ENCODE measurements at regions not wholly inside any gene's neighbourhood (a gene's known extent, or its start where the extent isn't known, plus 50 kb on each side); places are given as distances from the start of the nearest gene placed in this dataset.
"Not testable (repeated sequence)": the region's sequence is repeated elsewhere in the genome, so short reads cannot be mapped to it uniquely, and the experiment has no call there.

- DNase-seq (ENCODE audit: low spot score in 2 of 2): no peak
- no peak for FAIRE-seq
Observed at GRCh38 chr15:81940467-81941451, 105.1 kb downstream of the MEX3B start.

- no peak for DNase-seq (ENCODE audit: low spot score in 2 of 2)
- no peak for FAIRE-seq
Observed at GRCh38 chr15:81939604-81940440, 106.0 kb downstream of the MEX3B start.

- FAIRE-seq: no peak
Observed at GRCh38 chr15:81937189-81937588, 108.6 kb downstream of the MEX3B start.

DNA sequence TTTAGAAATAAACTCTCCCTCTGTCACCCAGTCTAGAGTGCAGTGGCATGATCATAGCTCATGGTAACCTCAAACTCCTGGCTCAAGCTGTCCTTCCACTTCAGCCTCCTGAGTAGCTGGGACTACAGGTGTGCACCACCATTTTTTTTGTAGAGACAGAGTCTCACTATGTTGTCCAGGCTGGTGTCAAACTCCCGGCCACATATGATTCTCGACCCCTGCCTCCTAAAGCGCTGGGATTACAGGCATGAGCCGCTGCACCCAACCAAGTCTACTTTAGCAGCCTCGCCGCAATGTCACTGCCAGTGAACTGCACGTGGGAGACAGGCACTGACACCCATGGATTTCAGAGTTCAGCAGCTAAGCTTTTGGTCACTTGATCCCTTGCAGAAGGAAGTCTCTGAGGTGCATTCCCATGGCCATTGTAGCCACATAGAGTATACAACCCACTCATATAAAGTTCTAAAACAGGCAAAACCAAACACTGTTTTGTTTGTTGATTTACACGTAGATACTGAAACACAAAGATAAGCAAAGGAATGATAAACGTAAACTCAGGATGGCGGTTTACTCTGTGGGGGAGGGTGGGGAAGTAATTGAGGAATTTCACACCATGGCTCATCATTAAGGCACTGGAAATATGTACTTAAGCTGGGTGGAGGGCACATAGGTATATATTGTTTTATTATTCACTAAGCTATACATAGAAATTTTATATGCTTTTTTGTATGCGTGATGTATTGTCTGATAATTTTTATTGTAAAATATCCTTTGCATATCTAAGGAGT, 115.0 kb downstream of the MEX3B start:
- FAIRE-seq (no peak), DNase-seq (ENCODE audit: low spot score in 2 of 2) (no peak)

More at GRCh38 chr15:81937189-81937588, 108.6 kb downstream of the MEX3B start:
- no peak for DNase-seq (ENCODE audit: low spot score in 2 of 2)

DNA sequence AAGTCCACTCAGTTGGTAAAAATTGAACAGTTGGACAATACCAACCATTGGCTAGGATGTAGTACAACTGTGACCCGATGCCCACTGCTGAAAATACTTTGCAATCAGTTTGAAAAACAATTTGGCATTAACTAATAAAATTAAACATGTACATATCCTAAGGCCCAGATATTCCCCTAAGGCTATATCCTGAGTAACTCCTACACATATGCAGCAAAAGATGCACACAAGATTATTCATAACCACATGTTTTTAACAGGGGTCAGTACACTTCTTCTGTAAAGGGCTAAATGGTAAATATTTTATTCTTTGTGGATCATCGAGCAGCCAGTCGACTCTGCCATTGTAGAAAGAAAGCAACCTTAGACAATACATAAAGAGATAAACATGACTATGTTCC, 116.3 kb downstream of the MEX3B start:
- FAIRE-seq (no peak), DNase-seq (ENCODE audit: low spot score in 2 of 2) (no peak)

- DNase-seq (ENCODE audit: low spot score in 2 of 2): no peak
- no peak for FAIRE-seq
Observed at GRCh38 chr15:81926981-81927380, 118.8 kb downstream of the MEX3B start.

DNA sequence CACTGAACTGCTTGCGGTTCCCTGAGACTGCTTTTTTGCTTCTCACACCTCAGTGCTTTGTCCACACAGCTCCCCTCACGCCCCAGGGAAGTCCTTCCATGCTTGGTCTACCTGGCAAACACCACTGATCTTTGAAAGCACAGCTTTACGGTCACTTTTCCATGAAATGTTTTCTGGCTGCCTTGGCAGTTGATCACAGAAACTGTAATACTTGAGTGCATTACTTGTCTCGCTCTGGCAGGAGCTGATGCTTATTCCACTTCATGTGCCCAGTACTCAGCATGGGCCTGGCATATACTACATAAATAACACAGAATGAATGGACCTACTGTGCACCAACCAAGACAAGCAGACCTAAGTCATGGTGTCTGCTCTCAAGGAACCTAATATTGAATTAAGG, 121.1 kb downstream of the MEX3B start:
- DNase-seq (ENCODE audit: low spot score in 2 of 2) (no peak), FAIRE-seq (no peak)

DNA sequence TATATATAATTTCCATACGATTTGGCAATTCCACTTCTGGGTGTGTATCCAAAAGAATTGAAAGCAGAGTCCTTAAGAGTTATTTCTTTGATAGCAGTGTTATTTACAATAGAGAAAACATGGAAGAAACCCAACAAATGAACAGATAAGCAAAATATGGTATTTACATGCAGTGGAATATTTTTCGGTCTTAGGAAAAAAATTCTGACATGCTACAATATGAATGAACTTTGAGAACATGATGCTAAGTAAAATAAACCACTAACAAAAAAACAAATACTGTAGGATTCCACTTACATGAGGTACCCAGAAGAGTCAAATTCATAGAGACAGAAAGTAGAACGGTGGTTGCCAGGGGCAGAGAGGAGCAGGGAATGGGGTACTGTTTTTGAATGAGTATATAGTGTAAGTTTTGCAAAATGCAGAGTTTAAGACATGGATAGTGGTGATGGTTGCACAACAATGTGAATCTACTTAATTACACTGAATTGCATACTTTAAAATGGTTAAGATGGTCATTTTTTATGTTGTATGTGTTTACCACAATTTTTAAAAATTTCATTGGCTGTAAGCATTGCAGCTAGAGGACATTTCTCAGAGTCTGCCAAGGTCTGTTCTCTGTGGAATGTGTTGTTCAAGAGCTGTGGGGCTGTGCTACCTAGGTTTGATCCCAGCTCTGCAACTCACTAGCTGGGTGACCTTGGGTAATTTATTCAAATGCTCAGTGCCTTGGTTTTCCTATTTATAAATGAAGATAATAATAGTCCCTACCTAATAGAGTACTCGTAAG, 122.1 kb downstream of the MEX3B start:
- FAIRE-seq (no peak), DNase-seq (ENCODE audit: low spot score in 2 of 2) (no peak)

DNA sequence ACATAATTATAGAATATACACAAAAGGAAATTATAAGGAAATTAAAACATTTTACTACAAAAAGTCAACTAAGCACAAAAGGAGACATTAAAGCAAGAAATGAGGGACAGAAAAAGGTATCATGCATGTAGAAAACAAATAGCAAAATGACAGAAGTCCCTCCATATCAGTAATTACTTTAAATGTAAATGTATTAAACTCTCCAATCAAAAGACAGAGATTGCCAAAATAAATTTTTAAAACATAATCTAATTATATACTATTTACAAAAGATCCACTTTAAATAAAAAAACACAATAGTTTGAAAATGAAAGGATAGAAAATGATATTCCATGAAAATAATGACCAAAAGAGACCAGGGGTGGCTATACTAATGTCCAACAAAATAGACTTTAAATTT, 123.7 kb downstream of the MEX3B start:
- DNase-seq (ENCODE audit: low spot score in 2 of 2) (no peak), FAIRE-seq (peak; percentile 34)

DNA sequence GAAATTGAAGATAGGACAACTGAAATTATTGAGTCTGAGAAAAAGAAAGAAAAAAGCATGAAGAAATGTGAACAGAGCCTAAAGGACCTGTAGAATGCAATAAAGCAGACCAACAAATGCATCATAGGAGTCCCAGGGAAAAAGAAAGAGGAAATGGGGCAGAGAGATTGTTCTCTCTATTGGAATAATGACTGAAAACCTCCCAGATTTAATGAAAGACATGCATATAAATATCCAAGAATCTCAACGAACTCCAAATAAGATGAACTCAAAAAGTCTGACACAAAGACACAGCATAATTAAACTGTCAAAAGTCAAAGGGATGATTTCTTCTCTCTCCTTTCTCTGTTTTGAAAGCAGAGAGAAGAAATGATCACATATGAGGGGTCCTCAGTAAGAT, 124.7 kb downstream of the MEX3B start:
- DNase-seq (ENCODE audit: low spot score in 2 of 2) (no peak), FAIRE-seq (no peak)

- not testable (repeated sequence) for DNase-seq (ENCODE audit: low spot score in 2 of 2); FAIRE-seq
Observed at GRCh38 chr15:81918767-81919166, 127.1 kb downstream of the MEX3B start.

- no peak for FAIRE-seq
Observed at GRCh38 chr15:81916451-81916850, 129.4 kb downstream of the MEX3B start.

GRCh38 chr15:81915990-81916389, 129.8 kb downstream of the MEX3B start:
- DNase-seq (ENCODE audit: low spot score in 2 of 2): no peak
- no peak for FAIRE-seq

More at GRCh38 chr15:81916451-81916850, 129.4 kb downstream of the MEX3B start:
- DNase-seq (ENCODE audit: low spot score in 2 of 2): no peak

- no peak for DNase-seq (ENCODE audit: low spot score in 2 of 2)
- FAIRE-seq: no peak
Observed at GRCh38 chr15:81914734-81915256, 131.0 kb downstream of the MEX3B start.

GRCh38 chr15:81914333-81914732, 131.5 kb downstream of the MEX3B start:
- no peak for FAIRE-seq
- no peak for DNase-seq (ENCODE audit: low spot score in 2 of 2)

DNA sequence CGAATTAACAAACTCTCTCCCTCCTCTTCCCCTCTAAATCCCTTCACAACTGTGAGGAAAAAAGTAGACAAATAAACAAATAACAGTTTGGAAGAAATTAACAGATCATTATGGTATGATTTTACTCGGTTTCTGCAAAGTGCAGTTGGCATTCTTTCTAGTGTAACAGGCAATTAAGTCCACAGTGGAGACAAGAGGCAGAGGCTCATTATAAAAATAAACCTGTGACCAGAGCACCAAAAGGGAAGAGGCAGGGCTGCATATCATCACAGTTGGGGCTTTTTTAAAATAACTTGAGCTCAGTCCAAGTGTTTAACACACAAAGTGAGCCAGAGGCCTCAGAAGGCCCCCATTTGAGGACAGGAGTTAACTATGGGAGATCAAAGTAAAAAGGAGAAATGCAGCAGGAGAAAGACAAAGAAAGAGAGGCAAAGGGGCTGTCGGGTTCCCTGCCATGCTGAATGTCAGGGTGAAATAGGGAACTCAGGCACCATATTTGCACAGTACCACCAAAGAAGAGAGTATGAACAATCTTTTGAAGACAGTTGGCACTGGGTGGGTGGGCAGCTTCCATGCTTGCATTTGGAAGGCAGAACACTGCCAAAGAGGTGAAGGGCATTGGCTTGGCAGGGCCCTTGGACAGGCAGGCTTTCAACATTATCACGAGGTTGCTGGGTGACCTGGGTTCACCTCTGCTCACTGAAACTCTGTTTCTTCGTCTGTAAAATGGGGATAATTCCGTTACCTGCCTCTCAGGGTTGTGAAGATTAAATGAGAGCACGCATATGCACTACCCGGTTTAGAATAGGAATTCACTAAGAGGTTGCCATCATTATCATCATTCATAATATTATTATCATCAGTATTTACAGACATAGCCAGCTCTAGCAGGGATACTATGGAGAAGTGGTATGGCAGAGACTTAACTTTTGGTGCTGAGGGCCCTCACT, 134.5 kb downstream of the MEX3B start:
- no peak for FAIRE-seq
- DNase-seq (ENCODE audit: low spot score in 2 of 2): no peak

DNA sequence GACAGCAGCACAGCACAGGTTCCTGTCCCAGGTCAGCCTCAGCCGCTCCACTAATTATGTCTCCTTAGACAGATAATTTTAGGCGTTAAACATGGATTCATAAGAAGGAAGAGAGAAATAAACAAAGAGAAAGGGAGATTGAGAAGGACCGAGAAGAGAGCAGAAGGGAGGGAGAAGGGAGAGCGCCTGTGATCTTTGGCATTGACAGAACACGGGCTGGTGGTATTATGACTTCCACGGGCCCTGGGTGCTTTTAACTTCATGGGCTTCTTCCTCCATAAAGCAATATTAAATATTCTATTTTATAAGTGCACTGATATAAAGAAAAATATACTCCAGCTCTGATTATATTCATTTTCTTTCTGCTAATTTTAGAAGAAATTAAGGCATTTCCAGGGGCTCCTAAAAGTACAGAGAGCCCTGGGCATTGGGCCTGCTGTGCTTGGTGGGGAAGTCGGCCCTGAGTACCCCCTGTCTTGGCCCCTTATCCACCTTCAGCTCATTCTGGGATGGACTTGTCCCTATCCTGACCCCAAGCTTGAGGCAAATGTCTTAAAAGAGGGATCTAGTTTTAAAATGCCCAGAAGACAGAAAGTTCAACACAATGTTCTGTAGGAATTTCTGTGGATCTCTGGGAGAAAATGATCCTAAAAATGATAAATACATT, 135.3 kb downstream of the MEX3B start:
- FAIRE-seq: no peak
- DNase-seq (ENCODE audit: low spot score in 2 of 2): no peak

DNA sequence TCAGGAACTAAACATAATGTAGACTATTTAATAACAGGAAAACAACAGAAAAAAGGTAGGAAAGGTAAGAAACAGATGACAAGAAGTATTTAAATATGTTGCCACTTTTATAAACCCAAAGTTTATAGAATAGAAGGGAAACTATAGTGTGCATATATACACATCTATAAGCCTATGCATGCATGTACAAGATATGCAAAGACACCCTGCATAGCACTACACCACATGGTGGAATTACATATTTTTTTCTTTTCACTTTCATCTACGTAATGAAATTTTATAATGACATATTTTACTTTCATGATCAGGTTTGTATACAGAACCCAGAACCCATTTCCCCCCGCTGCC, 136.8 kb downstream of the MEX3B start:
- no peak for FAIRE-seq
- no peak for DNase-seq (ENCODE audit: low spot score in 2 of 2)
